Colonic mucosa (tissue), 4 donors: ENCODE measurements at regions not wholly inside any gene's neighbourhood (a gene's known extent, or its start where the extent isn't known, plus 50 kb on each side); places are given as distances from the start of the nearest gene placed in this dataset.
A peak's percentile ranks its signal among the peaks of the same experiment; 100 is the strongest.

Source experiments
- DNase-seq: peaks from one replicate; pipeline ENCODE4 v3.0.0-alpha.2; 2020
- H3K27ac ChIP-seq: fragments of 200-600 bp; one replicate; pipeline ENCODE4 v1.8.0; 2021
- H3K27me3 ChIP-seq: fragments of 200-600 bp; one replicate; pipeline ENCODE4 v1.8.0; 2021
- H3K36me3 ChIP-seq: fragments of 200-600 bp; one replicate; pipeline ENCODE4 v1.8.0; 2021
- H3K4me1 ChIP-seq: fragments of 200-600 bp; one replicate; pipeline ENCODE4 v1.8.0; 2021; ENCODE audit warnings: mild to moderate bottlenecking
- H3K4me3 ChIP-seq: fragments of 200-600 bp; one replicate; pipeline ENCODE4 v1.8.0; 2021
- H3K9ac ChIP-seq, 2 donors: one replicate each; pipeline ENCODE4 v1.7.0; 2013; ENCODE audit warnings: control low read depth in 2 of 2, low read depth in 2 of 2, low read length in 2 of 2
- H3K9me3 ChIP-seq: fragments of 200-600 bp; one replicate; pipeline ENCODE4 v1.8.0; 2021
- intact Hi-C: fragments of 100-400 bp; cut with DNase I; formaldehyde crosslinking; loops from one replicate; pipeline ENCODE4 v1.14.1; 2022
- TF ChIP-seq, protein P1 (sequence below): fragments of 200-600 bp; IDR thresholded peaks from one replicate; pipeline ENCODE4 v1.8.0; 2022; ENCODE audit warnings: antibody characterized with exemption, mild to moderate bottlenecking
- donor health status: healthy.
- donor health status: DM: no; HTN: no; CAD: no.
- donor health status: DM: no; HTN: no; CAD: no.

DNA sequence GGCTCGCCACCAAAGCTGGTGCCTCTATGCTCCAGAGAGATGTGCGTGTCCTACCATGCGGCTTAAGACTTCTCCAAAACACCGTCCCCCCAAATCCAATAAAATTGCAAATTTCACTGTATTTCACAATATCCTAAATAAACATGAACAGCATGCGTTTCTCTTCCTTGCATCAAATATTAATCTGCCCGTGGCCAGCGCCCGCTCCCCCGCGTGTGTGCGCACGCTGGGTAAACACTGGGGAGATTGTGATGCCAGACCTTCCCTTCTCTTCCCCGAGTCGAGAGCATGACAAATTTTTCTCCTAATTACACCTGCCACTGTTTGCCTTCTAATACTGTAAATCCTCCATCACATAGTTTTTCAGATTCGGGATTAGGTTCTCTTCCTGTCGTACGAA is 148.1 kb downstream of the MRM1 start:
- intact Hi-C loops, result no loop called here
- H3K9ac ChIP-seq, result no peak overlapping the region
- no peaks in the 10 kb centered on the region for H3K9me3 ChIP-seq
- H3K27me3 ChIP-seq, result no peaks in the 10 kb centered on the region
- H3K27ac ChIP-seq, result no peak overlapping the region
- no peak for DNase-seq
- no peaks in the 10 kb centered on the region for H3K4me1 ChIP-seq
- H3K36me3 ChIP-seq, result no peaks in the 10 kb centered on the region
- no peak overlapping the region for H3K4me3 ChIP-seq
- TF ChIP-seq, protein P1, sequence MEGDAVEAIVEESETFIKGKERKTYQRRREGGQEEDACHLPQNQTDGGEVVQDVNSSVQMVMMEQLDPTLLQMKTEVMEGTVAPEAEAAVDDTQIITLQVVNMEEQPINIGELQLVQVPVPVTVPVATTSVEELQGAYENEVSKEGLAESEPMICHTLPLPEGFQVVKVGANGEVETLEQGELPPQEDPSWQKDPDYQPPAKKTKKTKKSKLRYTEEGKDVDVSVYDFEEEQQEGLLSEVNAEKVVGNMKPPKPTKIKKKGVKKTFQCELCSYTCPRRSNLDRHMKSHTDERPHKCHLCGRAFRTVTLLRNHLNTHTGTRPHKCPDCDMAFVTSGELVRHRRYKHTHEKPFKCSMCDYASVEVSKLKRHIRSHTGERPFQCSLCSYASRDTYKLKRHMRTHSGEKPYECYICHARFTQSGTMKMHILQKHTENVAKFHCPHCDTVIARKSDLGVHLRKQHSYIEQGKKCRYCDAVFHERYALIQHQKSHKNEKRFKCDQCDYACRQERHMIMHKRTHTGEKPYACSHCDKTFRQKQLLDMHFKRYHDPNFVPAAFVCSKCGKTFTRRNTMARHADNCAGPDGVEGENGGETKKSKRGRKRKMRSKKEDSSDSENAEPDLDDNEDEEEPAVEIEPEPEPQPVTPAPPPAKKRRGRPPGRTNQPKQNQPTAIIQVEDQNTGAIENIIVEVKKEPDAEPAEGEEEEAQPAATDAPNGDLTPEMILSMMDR, result no peak

DNA sequence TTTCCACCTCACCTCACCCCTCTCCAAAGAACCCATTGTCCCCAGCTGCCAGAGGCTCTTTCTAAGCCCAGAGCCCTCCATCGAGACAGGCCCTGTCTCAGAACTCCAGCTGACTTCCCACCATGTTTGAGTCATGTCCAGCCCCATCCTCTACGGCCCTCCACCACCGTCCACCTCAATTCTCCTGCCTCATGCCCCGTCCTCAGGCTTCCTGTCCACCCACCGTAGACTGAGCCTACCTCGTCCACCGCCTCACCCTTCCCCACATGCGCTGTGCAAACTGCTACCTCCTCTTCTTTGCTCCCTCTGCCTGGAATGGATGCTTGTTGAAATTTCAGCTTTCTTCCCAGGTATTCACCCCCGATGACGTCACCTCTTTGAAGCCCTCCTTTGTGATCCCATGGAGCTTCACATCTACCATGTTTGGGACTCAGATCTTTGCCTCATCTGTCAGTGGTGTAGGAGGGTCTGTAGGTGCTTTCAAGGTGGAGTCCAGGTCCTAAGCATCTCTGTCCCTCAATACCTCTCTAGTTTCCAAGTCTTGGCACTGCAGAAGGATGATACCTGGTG is 149.0 kb downstream of the MRM1 start:
- Histone ChIP-seq H3K27me3 (no peaks in the 10 kb centered on the region), H3K9me3 (no peaks in the 10 kb centered on the region), H3K9ac (no peak overlapping the region), H3K36me3 (no peaks in the 10 kb centered on the region), H3K4me1 (no peaks in the 10 kb centered on the region), H3K4me3 (no peak overlapping the region), H3K27ac (no peak overlapping the region)
- no peak for DNase-seq
- TF ChIP-seq, protein P1, result no peak
- intact Hi-C loops, result no loop called here

DNA sequence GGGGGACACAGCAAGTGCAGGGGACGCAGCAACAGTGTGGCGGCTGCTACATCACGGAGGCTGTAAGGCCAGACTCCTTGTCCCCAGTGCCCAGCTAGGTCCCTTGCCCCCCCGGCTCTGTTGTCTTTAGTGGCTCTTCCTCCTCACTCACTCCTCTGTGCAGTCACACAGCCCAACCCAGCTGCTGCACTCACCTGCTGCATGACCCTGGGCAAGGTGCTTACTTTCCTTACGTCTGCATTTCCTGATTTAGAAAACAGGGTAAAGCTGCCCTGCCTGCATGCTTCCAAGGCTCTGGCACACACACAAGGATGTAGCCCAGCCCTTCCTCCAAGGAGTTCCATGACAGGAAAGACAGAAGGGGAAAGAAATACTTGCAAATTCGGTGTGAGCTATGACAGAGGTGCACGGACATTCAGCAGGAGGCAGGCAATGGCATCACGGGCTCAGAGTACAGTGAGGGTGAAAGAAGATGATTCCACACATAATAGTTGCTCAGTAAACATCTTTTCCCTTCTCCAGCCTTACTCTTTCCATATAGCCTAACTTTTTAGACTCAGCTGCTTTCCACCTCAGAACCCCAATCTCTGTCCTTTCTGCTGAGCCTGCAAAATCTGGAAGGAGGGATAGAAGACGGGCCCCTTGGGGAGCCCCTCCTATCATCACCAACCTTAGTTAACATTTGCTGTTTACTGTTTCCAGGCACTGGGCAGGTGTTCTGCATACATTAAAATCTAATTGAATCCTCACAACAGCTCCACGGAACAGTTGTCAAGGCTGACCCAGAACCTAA is 150.9 kb downstream of the MRM1 start:
- H3K27ac ChIP-seq, result no peak overlapping the region
- TF ChIP-seq, protein P1, result no peak
- intact Hi-C loops, result no loop called here
- H3K4me3 ChIP-seq, result no peak overlapping the region
- no peak overlapping the region for H3K9ac ChIP-seq
- no peaks in the 10 kb centered on the region for H3K27me3 ChIP-seq
- no peaks in the 10 kb centered on the region for H3K4me1 ChIP-seq
- DNase-seq, result peak; percentile 38
- no peaks in the 10 kb centered on the region for H3K9me3 ChIP-seq
- no peaks in the 10 kb centered on the region for H3K36me3 ChIP-seq

DNA sequence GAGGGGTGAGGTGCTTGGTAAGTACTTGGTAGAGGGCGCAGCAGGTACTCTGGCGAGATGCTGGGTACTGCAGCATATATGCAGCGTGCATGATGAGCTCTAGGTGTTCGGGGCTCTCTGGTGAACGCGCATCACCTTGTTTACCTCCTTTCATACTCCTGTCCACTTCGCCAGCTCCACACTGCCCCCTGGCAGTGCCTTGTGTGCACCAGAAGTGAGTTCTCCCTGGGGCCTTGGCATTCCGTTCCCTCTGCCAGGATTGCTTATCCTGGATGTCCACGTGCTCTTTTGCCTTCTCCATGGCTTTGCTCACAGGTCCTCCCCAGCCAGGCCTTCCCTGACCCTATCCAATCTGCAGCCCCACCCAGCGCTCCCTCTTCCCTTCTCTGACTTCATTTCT is 154.2 kb downstream of the MRM1 start:
- H3K36me3 ChIP-seq, result no peaks in the 10 kb centered on the region
- H3K9me3 ChIP-seq, result no peaks in the 10 kb centered on the region
- no peaks in the 10 kb centered on the region for H3K27me3 ChIP-seq
- H3K4me3 ChIP-seq, result no peak overlapping the region
- peak; percentile 74 for DNase-seq
- H3K9ac ChIP-seq, result no peak overlapping the region
- intact Hi-C loops, result loop anchor here (2.0 kb wide), 1 partner anchor 127 kb away; no protein-coding TSS in a partner anchor
- TF ChIP-seq, protein P1, result peak; percentile 33
- no peaks in the 10 kb centered on the region for H3K4me1 ChIP-seq
- H3K27ac ChIP-seq, result no peak overlapping the region

DNA sequence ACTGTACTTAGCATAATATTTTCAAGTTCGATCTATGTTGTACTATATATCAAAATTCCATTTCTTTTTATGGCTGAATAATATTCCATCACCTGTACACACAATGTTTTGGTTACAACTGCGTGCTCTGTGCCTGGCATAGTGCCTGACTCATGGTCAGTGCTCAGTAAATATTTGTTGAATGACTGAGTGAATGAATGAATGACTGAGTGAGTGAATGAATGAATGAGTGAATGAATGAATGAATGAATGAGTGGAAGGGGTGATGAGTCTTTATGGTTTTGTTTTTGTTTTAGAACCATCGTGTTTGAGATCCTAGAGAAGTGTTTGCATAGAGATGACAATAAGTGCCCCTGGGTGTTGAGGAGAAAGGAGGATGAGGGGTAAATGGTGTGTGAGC is 155.3 kb downstream of the MRM1 start:
- H3K36me3 ChIP-seq, result no peaks in the 10 kb centered on the region
- no peak overlapping the region for H3K9ac ChIP-seq
- H3K27me3 ChIP-seq, result no peaks in the 10 kb centered on the region
- TF ChIP-seq, protein P1, result no peak
- H3K4me3 ChIP-seq, result no peak overlapping the region
- no peaks in the 10 kb centered on the region for H3K9me3 ChIP-seq
- intact Hi-C loops, result no loop called here
- H3K4me1 ChIP-seq, result no peaks in the 10 kb centered on the region
- no peak for DNase-seq
- H3K27ac ChIP-seq, result no peak overlapping the region
